ENCODE measurements at regions not wholly inside any gene's neighbourhood (a gene's known extent, or its start where the extent isn't known, plus 50 kb on each side); places are given as distances from the start of the nearest gene placed in this dataset.

DNA sequence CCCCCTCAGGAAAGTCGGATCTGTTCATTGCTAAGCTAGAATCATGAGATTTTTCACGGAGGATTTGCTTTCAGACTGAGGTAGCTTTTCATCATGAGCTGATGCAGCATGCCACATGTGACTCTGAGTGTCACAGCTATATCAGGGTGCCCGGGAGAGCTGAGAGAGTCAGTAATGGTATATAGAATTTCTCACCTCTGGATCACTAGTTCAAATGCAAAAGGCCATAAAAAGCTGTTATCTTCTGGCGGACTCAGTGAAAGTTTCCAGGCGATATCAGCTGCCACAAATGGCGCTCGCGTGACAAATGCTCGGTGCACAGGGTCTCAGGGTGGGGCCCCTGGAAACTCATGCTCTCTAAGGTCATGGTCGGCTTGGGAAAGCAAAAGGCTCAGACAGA is 150.1 kb downstream of the DHX15 start:
- TF ChIP-seq, protein P1, sequence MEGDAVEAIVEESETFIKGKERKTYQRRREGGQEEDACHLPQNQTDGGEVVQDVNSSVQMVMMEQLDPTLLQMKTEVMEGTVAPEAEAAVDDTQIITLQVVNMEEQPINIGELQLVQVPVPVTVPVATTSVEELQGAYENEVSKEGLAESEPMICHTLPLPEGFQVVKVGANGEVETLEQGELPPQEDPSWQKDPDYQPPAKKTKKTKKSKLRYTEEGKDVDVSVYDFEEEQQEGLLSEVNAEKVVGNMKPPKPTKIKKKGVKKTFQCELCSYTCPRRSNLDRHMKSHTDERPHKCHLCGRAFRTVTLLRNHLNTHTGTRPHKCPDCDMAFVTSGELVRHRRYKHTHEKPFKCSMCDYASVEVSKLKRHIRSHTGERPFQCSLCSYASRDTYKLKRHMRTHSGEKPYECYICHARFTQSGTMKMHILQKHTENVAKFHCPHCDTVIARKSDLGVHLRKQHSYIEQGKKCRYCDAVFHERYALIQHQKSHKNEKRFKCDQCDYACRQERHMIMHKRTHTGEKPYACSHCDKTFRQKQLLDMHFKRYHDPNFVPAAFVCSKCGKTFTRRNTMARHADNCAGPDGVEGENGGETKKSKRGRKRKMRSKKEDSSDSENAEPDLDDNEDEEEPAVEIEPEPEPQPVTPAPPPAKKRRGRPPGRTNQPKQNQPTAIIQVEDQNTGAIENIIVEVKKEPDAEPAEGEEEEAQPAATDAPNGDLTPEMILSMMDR (conservative IDR thresholded peaks at IDR 0.05; ENCODE audit: low read length), result no peak
- TF ChIP-seq EZH2phosphoT487 (IDR thresholded peaks at IDR 0.05; ENCODE audit: borderline replicate concordance, low read depth, low read length), result no peak
